NCI-H2227 (cell line): ENCODE measurements at regions not wholly inside any gene's neighbourhood (a gene's known extent, or its start where the extent isn't known, plus 50 kb on each side); places are given as distances from the start of the nearest gene placed in this dataset.

ENCODE experiments used
- DNase-seq: peaks from one replicate; lab custom pipeline; 2025; ENCODE audit not compliant: unreplicated experiment; lab: John Stamatoyannopoulos, UW

DNA sequence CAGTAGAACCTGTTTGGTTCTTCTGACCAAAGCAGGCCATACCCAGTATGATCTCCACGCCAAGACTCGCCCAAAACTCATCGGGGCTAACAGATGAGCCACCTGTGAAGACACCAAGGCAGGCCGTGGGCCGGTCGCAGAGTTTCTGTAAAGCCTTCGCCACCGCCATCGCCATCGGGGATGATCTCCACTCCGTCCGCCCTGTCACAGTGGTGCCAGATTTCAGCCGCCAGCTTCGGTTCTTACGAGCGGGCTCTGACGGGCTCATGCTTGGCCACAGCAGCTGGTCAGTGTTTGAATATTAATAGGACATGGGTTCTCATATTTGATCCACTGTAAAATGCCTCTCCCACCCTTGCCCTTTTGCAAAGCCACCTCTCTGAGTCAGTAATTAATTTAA lies 113.2 kb upstream of the TMEM132D start:
- no peak for DNase-seq

DNA sequence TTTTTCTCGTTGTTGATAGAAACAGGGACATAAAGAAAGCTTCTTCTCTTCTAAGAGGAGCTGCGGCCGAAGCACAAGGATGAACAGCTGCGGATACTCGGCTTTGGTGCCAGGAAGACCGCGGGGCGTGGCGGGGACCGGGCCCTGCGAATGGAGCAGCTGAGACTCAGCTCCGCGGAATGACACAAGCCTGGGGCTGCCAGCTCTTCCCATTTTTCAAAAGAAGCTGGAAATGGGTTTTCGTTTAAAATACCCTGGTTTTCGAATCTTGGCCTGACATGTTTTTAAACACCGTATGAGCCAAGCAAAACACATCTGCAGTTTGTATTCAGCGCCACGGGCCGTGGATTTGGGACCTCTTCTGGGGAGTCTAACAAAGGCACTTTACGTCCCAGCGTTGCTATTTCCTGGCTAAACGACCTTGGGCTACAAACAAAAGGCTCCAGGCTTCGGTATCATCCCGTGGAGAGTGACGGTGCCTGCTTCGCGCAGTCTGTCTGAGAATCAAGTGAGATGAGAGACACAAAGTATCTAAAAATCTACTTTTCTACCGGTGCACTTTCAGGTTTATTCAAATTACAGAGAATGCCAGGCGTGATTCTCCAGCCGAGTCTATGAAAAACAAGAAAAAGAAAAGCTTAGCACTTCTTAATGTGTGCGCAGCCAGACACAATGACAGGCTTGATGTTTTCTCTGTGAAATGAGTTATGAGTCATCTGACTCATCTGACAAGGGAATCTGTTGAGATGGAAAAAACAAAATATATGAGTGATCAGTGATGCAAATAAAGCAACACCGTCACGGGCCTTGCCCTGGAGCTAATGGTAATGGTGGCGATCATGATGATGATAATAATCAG lies 114.0 kb upstream of the TMEM132D start:
- DNase-seq = no peak

DNA sequence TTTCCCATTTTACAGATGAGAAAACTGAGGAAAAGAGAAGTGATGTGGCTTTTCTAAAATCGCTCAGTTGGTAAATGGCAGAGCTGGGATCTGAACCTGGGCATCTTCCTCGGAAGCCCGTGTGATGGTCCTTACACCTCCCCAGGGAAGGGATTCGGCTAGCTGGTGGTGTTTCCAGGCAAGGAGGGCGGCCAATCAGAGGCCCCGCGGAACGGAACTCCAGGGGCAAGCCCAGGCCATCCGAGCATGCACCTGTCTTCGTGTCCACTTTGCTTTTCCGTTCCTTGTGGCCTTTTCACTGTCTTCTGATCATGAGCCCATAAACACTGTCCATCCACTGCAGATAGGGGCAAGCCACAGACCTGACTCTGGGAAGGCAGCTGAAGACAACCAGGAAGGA lies 114.8 kb upstream of the TMEM132D start:
- no peak for DNase-seq

DNA sequence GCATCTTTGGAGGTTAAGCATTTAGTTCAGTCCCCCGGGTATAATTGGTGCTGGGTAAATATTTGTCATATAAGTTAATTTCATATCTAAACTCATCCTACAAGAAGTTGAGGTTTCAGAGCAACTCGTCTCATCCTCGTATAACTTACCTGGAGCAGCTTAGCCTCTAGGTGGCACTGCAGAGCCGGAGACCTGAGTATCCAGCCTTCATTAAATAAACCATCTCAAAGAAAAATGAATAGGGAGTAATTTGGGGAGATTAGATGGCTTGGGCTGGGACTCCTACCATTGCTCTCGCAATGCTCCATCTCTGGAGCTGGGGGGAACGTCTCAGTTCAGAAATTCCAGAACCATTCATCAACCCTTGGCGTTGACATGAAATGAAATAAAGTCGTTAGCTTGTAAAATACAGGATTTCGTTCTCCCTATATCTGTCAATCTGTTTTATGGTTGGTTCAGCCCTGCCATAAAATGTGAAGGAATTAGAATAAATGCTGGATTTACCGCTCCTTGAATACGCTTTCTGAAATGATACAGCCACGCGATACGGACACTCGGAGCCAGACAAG lies 122.9 kb upstream of the TMEM132D start:
- peak; percentile 20 for DNase-seq

DNA sequence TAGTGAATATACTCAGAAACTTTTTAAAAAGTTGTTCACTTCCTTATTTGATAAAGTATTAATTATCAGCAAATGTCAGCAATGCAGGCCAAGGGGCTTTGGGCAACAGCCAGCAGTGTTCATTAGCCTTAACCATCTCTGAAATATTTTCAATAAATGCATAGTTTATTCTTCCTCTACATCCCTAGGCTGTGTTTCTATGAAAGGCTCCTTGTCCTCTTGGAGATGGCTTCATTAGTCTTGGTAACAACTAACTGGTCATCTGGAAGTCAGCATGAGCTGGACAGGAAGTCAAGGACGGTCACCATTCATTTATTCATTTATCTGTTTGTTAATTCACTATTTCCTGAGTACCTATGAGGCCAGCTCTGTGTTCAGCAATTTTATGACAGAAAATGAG lies 124.0 kb upstream of the TMEM132D start:
- no peak for DNase-seq

DNA sequence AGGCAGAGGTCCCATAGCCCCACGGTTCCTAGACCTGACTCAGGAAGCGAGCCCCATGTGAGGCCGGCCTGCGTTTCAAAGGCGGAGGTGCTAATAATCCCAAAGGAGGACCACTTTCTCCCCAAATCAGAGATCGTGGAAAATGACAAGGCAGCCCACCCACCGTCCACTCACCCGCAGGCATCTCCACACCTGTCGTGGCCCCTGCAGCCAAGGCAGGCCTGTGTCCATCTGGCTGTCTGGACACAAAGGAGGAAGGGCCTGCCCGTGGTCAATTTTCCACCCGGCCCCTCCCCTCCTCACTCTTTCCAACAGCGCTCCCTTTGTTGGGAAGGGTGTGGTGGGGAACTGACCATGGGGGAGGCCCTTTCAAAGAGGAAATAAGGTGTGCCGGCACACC lies 125.3 kb upstream of the TMEM132D start:
- DNase-seq = no peak

DNA sequence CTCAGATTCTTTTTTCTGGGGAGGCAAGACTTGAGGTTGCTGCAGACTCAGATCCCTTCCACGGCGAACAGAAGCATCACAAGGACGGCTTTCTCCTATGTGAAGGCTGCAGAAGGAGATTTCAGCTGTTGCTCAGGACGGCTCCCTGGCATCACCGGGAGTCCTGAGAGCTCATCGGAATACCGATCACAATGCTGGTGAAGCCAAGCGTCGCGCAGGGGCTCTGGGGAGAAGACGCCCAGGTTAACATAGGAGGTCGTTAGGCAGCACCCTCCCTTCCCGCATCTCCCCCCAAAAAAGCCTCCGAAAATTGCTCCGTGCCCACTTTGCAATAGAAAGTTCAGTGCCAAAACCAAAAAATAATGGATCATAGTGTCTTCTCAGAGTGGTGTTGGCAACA lies 127.2 kb upstream of the TMEM132D start:
- no peak for DNase-seq

DNA sequence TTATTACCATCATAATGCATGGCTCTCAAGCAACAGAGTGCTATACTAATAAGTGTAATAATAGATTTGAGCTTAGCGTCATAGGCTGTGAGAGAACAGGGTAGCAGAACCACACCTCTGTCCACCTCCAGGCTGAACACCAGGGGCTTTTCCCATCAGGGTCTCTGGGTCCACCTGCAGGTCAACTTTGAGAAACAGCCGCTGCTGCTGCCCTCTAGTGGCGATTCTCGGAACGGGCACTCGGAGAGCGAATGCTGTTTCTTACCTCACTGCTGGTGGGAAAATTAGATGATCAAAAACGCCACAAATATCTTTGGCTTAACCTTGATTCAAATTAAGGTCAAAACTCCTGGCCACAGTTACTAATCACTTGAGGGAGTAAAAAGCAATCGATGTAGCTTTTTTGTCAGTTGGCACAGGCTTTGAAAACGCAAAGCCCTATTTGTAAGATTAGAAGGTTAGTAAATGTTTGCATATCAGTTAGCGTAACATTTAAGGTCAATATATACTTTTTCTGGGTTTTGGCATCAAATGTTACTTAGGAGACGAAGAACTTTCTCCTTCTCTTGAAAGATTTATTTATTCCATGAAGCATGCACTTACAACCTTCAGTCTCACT lies 127.9 kb upstream of the TMEM132D start:
- peak; percentile 31 for DNase-seq

DNA sequence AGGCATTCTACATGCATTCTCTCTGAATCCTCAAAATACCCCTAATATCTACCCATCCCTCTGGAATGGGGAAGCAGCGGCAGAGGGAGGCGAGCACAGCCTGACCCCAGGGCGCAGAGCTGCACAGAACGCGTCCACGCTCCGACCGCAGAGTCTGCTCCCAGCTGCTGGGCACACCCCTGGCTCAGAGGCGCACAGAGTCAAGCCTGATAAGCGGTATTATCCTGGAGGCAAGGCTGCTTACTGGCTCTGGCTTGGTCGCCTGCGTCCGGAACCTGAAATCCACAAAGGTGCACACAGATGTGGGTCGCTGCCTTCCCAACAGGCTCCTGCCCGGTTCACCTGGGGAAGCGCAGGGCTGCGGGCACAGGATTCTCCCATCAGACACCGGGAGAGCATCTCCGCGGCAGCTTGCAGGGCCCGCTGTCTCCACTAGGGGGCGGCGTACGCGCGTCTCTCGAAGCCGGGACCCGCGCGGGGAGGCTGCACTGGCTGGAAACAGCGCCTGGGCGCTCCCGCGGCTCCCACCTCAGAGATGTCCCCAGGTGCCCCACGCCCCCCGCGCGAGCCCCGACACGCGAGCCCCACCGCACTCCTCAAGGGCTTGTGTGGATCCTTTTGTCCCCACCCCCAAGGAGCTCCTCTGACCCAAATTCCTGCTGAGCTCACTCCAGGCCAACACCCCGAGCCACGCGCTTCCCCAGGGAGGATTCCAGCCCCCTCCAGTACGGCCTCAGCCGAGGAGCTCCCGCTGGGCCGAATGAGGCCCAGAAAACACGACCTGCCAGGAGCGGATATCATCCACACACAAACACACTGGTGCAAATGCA lies 120.1 kb upstream of the FZD10 start:
- no peak for DNase-seq

DNA sequence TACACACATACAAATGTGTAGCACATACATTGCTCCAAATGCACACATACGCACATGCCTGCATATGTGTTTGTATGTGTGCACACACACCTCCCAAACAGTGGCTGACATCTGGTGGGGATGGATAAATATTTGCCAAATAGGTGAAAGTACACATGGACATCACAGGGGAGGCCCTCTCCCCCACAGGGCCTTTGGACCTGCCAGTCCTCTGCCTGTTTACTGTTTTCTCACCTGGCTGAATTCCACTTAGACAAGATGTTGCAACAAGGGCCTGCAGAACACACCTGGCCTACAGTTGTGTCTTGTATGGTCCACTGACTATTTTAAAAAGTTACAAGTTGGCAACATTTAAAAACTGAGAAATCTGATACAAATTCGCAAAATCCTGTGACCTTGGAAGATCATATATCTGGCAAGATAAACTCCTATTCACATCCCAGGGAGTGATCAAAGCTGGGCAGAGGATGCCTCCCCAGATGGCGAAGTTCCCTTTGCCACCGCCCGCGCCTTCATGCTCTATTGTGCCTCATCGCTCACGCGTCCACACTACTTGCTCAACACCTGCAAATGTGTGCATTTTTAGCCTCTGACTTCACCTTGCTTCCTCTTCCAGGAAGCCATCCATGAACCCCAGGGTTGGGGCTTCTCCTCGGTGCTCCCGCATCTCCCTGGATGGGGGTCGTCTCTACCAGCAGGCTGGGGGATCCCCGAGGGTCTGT lies 118.4 kb upstream of the FZD10 start:
- no peak for DNase-seq

DNA sequence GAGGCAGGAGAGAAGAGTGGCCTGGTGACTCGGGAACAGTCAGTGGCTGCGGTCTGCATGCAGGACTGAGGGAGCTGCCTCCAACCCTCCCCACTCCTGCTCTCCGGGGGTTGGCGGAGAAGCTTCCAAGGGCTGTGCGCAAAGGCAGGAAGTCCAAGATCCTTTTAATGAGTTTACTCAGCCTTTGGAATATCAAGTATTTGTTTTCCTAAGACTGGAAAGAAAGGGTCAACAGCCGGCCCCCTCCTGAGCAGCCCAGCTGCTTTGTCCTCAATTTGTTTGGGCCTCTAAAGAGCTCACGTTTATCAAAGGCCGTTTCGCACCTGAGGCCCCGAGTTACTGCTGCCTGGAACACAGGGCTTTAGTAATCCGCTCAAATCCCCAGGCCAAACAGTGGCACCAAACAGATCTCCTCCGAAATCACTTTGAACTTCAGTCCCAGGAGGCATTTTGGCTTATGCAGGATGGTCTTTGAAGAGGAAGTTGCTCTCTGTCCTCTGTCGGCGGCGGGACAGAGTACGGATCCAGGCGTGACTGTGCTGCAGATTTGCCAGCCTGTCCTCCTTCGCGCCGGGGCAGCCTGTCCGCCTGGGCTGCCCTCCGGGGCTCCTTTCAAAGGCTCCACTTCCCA lies 117.2 kb upstream of the FZD10 start:
- no peak for DNase-seq

DNA sequence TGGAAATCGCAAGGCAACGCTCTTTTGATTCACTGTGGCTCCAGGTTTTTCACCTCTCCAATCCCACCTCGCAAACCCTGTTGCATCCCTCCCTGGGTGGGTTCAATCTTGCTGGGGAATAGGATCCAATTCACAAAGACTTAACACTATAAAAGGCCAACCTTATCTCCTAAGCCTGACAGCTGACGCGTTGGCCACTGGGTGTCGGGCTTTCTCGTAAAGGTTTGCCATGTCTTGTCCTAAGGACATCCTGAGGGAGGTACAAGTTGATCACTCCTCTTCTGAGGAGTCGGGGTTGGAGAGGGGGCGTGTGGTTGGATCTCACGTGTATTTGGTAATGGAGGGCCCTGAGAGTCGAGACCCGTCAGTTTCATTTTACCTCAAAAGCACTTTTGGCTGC lies 112.6 kb upstream of the FZD10 start:
- DNase-seq = no peak

DNA sequence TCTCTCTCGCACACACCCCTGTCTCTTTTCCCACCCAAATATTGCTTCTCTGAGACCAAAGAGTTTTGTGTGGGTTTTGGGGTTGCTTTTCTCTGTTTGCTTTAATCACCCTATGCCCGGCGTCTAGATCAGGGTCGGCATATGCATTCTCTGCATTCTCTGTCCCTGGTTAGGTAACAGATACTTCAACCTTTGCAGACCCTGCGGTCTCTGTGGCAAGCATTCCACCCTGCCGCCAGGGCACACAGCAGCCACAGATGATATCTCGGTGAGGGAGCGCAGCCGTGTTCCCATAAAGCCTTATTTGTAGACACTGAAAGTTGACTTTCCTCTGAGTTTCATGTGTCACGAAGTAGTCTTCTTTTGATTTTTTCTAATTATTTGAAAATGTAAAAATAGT lies 110.4 kb upstream of the FZD10 start:
- no peak for DNase-seq

DNA sequence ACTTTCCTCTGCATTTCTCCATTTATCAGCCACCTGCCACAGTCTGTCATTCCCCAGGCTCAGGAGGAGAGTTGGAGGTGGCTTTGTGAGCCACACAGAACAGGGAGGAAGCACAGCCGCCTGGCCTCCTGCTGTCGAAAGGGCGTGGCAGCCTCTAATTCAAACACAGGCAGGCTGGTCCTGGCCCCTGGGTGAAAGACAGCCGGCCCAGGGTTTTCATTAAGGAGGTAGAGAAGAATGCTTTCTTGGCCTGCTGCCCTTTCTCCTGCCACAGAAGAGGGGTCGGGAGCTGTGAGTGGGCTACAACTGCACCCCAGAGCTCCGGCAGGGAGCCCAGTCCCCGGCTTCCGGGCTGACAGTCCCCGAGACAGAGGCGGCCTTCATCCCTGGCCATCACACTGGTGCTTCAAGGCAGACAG lies 108.6 kb upstream of the FZD10 start:
- no peak for DNase-seq

DNA sequence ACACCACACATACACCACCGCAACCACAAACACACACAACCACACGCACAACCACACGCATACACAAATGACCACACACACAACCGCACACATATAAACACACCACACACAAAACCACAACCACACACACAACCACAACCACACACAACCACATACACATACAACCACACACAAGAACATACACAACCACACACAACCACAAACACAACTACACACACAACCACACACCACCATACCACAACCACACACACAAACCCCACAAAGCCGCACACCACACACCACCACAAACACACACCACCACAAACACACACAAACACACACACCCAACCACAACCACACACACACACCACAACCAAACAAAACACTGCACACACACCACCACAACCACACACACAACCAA lies 107.5 kb upstream of the FZD10 start:
- DNase-seq = no peak

DNA sequence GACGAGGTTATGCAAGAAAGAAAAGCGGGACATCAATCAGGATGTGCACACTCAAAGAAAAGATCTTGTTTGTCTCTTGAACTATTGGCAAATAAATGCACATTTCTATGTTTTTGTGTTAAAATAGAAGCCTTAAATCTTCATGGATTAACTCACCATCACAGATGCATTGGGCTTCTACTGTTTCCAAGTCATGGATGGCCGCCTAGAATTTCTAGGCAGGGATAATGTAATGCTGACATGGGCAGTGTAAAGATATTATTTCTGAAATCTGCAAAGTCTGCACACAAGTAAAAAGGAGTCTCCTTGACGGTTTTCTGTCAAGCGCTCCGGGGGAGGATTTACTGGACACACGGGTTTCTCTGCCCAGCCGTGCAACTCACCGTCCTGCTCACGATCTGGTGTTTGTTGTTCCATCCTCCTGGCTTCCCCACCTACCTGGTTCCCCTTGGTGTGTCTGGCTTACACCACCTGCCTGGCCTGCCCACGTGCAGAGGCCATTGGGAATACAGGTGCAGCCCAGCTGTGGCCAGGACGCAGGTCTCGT lies 103.3 kb upstream of the FZD10 start:
- DNase-seq = no peak

DNA sequence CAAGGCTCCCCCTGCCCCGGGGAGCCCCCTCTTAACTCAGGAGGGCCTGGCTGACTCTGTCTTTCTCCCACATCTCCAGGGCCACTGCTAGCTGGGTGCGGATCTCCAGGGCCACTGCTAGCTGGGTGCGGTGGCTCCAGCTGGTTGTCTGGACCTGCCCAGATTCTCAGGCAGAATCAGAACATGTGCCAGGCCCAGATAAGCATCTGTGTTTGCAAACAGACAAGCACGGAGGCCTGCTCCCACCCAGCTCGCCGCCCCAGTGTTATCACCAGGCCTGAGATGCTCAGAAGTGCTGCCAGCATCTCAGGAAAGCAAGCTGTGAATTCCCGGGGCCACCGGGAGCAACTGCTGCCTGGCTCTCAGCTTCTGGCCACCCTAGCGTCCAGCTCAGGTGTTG lies 98.4 kb upstream of the FZD10 start:
- no peak for DNase-seq

DNA sequence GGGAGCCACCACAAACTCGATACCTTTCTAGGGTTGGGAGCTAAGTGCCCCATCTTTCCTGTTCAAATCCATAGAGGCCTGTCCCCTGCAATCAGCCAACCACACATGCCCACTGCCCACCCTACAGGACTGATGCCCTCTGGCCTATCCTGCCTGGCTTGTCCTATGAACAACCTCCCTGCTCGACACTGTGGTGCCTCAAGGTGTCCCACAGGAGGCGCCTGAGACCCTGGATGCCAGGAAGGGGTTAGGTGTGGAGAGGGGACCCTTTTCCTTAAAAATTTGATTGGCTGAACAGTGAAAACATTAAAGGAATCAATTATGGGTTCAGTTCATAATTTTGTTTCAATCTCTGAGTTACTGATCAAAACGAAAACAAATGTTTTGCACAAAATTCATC lies 97.3 kb upstream of the FZD10 start:
- no peak for DNase-seq

DNA sequence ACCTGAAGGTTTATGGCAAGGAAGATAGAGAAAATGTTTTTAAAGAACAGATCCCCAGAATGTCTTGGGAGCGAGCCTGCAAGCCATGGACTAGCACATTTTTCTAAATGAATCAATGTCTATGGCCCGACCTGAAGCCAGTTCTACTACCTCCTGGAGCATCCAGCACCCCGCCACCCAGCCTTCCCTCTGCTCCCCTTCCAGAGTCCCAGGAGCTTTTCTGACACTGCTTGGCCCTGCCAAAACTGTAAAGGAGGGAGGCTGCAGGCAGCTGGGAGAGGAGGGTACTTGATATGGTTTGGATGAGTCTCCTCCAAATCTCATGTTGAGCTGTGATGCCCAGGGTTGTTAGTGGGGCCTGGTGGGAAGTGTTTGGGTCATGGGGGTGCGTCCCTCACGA lies 95.5 kb upstream of the FZD10 start:
- DNase-seq = no peak

DNA sequence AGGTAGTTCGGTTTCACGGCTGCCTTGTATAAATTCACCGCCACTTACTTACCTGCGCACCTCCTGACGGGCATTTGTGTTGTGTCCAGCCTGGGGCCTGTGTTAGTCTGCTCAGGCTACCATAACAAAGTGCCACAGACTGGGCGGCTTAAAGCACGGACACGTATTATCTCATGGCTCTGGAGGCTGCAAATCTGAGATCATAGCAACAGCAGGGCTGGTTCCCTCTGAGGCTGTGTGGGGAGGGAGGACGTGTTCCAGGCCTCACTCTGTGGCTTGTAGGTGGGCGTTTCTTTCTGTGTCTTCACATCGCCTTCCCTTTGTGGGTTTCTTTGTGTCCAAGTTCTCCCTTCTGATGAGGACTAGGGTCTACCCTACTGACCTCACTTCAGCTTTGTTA lies 93.5 kb upstream of the FZD10 start:
- no peak for DNase-seq
